ENCODE measurements at regions not wholly inside any gene's neighbourhood (a gene's known extent, or its start where the extent isn't known, plus 50 kb on each side); places are given as distances from the start of the nearest gene placed in this dataset.
"Not testable (repeated sequence)": the region's sequence is repeated elsewhere in the genome, so short reads cannot be mapped to it uniquely, and the experiment has no call there.

DNA sequence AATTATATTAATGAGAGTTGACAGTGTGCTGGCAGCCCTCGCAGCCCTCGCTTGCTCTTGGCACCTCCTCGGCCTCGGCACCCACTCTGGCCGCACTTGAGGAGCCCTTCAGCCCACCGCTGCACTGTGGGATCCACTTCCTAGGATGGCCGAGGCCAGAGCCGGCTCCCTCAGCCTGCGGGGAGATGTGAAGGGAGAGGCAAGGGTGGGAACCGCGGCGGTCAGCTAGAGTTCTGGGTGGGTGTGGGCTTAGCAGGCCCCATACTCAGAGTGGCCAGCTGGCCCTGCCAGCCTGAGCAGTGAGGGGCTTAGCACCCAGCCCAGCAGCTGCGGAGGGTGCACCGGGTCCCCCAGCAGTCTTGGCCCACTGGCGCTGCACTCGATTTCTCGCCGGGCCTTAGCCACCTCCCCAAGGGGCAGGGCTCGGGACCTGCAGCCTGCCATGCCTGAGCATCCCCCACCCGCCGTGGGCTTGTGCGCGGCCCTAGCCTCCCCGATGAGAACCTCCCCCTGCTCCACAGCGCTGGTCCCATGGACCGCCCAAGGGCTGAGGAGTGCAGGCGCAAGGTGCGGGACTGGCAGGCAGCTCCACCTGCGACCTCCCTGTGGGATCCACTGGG lies 68.2 kb upstream of the LRRTM4 start:
- H3K36me3 ChIP-seq (ENCODE audit: insufficient read depth, low read length): no peaks in the 10 kb centered on the region
- no peak overlapping the region for H3K4me3 ChIP-seq (ENCODE audit: low read depth, low read length, poor library complexity, severe bottlenecking)
- H3F3A ChIP-seq (ENCODE audit: insufficient read depth, low read length): no peaks in the 10 kb centered on the region
- no peaks in the 10 kb centered on the region for H4K20me1 ChIP-seq (ENCODE audit: insufficient read depth, low read length)
- no peak overlapping the region for H2AFZ ChIP-seq (ENCODE audit: low read length)
- H3K4me1 ChIP-seq (ENCODE audit: insufficient read depth, low read length, severe bottlenecking): no peaks in the 10 kb centered on the region
- no peak overlapping the region for H3K9ac ChIP-seq (ENCODE audit: low read length)
- TF ChIP-seq, protein P1, sequence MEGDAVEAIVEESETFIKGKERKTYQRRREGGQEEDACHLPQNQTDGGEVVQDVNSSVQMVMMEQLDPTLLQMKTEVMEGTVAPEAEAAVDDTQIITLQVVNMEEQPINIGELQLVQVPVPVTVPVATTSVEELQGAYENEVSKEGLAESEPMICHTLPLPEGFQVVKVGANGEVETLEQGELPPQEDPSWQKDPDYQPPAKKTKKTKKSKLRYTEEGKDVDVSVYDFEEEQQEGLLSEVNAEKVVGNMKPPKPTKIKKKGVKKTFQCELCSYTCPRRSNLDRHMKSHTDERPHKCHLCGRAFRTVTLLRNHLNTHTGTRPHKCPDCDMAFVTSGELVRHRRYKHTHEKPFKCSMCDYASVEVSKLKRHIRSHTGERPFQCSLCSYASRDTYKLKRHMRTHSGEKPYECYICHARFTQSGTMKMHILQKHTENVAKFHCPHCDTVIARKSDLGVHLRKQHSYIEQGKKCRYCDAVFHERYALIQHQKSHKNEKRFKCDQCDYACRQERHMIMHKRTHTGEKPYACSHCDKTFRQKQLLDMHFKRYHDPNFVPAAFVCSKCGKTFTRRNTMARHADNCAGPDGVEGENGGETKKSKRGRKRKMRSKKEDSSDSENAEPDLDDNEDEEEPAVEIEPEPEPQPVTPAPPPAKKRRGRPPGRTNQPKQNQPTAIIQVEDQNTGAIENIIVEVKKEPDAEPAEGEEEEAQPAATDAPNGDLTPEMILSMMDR (IDR thresholded peaks at IDR 0.05; ENCODE audit: low read length): no peak
- no peak for TF ChIP-seq EZH2 (IDR thresholded peaks at IDR 0.05; ENCODE audit: borderline replicate concordance, low read length)
- no peaks in the 10 kb centered on the region for H3K79me2 ChIP-seq (ENCODE audit: insufficient read depth, low read length)
- no peak overlapping the region for H3K4me2 ChIP-seq (ENCODE audit: low read length)
- H3K9me3 ChIP-seq (ENCODE audit: low read length): no peaks in the 10 kb centered on the region
- H3K27me3 ChIP-seq (ENCODE audit: insufficient read depth, low read length): no peaks in the 10 kb centered on the region
- no peak overlapping the region for H3K27ac ChIP-seq (ENCODE audit: low read depth, low read length, poor library complexity, severe bottlenecking)
- H3K9me2 ChIP-seq (ENCODE audit: low read depth, low read length): no peaks in the 10 kb centered on the region

- not testable (repeated sequence) for H3K4me2 ChIP-seq (ENCODE audit: low read length); H3K79me2 ChIP-seq (ENCODE audit: insufficient read depth, low read length); H2AFZ ChIP-seq (ENCODE audit: low read length); H3K9me2 ChIP-seq (ENCODE audit: low read depth, low read length); H3K27ac ChIP-seq (ENCODE audit: low read depth, low read length, poor library complexity, severe bottlenecking); H3K4me1 ChIP-seq (ENCODE audit: insufficient read depth, low read length, severe bottlenecking); H4K20me1 ChIP-seq (ENCODE audit: insufficient read depth, low read length); H3K9me3 ChIP-seq (ENCODE audit: low read length); H3K27me3 ChIP-seq (ENCODE audit: insufficient read depth, low read length); H3K9ac ChIP-seq (ENCODE audit: low read length); H3K4me3 ChIP-seq (ENCODE audit: low read depth, low read length, poor library complexity, severe bottlenecking); H3K36me3 ChIP-seq (ENCODE audit: insufficient read depth, low read length); H3F3A ChIP-seq (ENCODE audit: insufficient read depth, low read length)
Measured at GRCh38 chr2:77592955-77593354, 70.8 kb upstream of the LRRTM4 start.

GRCh38 chr2:77602771-77603170 lies 80.6 kb upstream of the LRRTM4 start:
- H3K9me3 ChIP-seq (ENCODE audit: low read length): no peaks in the 10 kb centered on the region
- H3F3A ChIP-seq (ENCODE audit: insufficient read depth, low read length): no peaks in the 10 kb centered on the region
- H3K4me3 ChIP-seq (ENCODE audit: low read depth, low read length, poor library complexity, severe bottlenecking): no peak overlapping the region
- no peak overlapping the region for H2AFZ ChIP-seq (ENCODE audit: low read length)
- no peaks in the 10 kb centered on the region for H4K20me1 ChIP-seq (ENCODE audit: insufficient read depth, low read length)
- TF ChIP-seq EZH2 (IDR thresholded peaks at IDR 0.05; ENCODE audit: borderline replicate concordance, low read length): no peak
- TF ChIP-seq, protein P1 (IDR thresholded peaks at IDR 0.05; ENCODE audit: low read length): no peak
- no peaks in the 10 kb centered on the region for H3K79me2 ChIP-seq (ENCODE audit: insufficient read depth, low read length)
- H3K4me2 ChIP-seq (ENCODE audit: low read length): no peak overlapping the region
- H3K27me3 ChIP-seq (ENCODE audit: insufficient read depth, low read length): no peaks in the 10 kb centered on the region
- no peaks in the 10 kb centered on the region for H3K4me1 ChIP-seq (ENCODE audit: insufficient read depth, low read length, severe bottlenecking)
- no peaks in the 10 kb centered on the region for H3K36me3 ChIP-seq (ENCODE audit: insufficient read depth, low read length)
- no peak overlapping the region for H3K27ac ChIP-seq (ENCODE audit: low read depth, low read length, poor library complexity, severe bottlenecking)
- H3K9me2 ChIP-seq (ENCODE audit: low read depth, low read length): no peaks in the 10 kb centered on the region
- H3K9ac ChIP-seq (ENCODE audit: low read length): no peak overlapping the region

Measured in OCI-LY1 (cell line).